Activated T-helper 9 cell treated with anti-CD3 and anti-CD28 coated beads, Interleukin-2, amount 50 U/mL, for 16 hours (primary cell): ENCODE measurements at regions not wholly inside any gene's neighbourhood (a gene's known extent, or its start where the extent isn't known, plus 50 kb on each side); places are given as distances from the start of the nearest gene placed in this dataset.
A peak's percentile ranks its signal among the peaks of the same experiment; 100 is the strongest.
"Not testable (repeated sequence)": the region's sequence is repeated elsewhere in the genome, so short reads cannot be mapped to it uniquely, and the experiment has no call there.

Experiments used
- DNase-seq: peaks from one replicate; pipeline ENCODE4 v3.0.0-alpha.2; 2020; ENCODE audit warnings: low read depth

DNA sequence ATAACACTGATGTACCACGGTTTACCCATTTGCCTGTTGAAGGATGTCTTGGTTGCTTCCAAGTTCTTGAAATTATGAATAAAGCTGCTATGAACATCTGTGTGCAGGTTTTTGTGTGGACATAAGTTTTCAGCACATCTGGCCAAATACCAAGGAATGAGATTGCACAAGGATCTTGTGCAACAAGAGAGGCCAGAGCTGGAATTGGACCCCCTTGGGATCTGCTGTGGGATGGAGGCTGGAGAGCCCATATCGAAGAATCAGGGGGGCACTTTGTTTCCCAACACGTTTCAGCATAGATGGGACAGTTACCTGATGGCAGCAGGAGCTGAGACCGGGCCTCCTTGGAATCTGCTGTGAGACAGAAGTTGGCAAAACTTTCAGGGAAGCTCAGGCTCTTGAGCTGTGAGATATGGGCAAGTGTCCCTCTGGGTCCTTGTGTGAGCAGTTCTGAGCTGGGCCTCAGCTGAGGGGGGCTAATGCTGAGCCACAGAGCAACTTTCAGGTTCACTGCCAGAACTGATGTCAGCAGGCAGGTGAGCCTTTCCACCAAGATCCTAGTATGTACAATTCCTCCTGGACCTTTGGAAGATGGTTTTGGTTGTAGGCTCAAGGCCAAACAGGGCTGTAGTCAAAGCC is 115.2 kb upstream of the RAB18 start:
- no peak for DNase-seq

DNA sequence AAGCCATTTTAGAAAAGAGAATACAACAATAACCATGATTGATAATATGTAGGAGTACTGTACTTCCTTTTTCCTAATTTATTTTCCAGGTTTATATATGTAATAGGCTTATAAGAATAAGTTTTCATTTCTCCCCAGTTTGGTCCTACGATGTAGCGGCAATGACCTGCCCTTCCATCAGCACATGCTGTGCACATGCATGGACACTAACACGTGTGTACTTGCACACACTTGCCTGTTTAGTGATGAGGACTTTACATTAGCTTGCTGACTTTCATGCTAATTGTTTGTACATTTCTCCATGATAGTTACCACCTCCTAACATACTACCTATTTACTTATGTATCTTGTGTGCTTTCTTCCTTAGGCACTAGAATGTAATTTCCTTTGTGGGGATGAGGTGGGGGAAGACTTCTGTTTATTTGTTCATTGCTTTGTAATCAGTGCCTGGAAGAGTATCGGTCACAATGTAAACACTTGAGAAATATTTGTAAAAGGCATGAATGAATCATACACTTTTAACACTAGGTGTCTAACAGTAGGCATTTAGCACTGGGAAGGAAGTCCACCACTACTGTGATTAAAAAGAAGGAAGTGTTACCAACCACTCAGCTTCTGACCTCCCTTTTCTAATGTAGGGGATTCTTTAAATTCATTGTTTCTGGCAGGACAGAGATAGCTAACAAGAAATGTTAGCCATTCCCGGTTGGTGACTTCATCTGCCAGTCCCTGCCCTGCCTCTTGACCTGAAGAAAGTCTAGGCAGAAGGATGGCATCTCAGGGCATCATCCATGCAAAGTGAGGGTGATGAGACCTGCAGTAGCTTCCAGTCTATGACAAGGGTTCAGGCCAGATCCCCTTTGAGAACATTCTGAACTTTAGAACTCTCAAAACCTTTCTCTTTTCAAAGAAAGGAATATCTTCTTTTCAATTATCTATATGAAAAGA is 120.2 kb upstream of the RAB18 start:
- no peak for DNase-seq

DNA sequence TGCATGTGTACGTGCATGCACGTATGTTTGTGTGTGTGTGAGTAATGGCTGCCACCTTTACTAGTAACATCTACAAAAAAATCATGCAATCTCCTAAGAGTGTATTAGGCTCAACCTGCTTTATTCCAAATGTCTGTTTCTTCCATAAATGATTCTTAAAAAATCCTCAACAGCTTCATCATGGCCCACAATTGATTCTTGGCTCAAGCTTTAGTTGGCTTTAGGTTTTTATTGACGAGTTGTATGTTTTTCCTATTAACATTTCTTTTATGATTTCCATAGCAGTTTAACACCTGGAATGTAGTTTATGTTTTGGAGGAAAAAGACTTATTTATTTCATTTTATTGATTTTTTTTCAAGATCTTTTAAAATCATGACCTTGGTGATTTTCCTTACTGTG is 121.9 kb upstream of the RAB18 start:
- no peak for DNase-seq

DNA sequence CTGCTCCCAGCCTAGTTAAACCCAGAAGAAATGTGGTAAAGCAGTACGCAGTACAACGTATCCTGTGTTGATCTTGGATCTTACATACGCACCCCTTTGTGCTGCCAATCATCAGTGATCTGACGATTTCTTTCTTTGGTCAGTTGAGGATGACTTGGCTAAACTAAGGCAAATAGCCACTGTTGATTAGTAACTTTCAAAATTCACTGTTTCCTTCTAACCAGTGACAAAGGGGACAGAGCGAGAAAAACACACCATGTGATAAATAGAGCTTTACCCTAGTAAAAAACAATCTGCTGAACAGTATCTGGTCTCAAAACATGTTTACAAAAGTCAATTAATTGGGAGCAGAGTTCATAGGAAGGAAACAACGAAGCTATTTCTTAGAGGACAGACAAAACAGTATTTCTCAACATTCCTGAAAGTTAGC is 123.2 kb upstream of the RAB18 start:
- DNase-seq, result no peak

DNA sequence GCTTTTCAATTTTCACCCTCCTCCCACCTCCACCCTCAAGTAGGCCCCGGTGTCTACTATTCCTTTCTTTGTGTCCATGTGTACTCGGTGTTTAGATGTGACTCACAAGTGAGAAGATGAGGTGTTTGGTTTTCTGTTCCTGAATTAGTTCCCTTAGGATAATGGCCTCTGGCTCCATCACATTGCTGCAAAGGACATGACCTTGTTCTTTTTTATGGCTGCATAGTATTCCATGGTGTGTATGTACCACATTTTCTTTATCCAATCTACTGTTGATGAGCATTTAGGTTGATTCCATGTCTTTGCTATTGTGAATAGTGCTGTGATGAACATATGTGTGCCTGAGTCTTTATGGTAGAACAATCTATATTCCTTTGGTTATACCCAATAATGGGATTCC is 125.1 kb upstream of the RAB18 start:
- not testable (repeated sequence) for DNase-seq

DNA sequence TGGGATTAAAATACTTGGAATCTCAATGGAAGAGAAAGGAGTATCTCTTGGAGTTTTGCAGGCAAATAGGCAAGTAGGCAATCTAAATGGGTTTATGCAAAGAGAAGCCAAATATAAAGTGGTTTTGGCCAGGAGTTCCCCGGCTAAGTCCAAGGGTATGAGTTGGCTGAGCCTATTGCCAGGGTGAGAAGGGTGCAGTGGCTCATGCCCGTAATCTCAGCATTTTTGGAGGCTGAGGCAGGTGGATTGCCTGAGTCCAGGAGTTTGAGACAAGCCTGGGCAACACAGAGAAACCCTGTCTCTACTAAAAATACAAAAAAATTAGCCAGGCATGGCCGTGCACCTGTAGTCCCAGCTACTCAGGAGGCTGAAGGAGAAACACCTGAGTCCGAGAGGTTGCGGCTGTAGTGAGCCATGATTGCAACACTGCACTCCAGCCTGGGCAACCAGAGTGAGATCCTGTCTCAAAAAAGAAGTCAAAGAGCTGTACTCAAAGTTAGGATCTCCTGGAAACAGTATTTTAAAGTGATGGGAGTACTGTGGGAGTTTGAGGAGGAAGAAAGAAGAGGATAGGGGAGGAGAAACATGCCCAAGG is 130.4 kb upstream of the RAB18 start:
- no peak for DNase-seq

DNA sequence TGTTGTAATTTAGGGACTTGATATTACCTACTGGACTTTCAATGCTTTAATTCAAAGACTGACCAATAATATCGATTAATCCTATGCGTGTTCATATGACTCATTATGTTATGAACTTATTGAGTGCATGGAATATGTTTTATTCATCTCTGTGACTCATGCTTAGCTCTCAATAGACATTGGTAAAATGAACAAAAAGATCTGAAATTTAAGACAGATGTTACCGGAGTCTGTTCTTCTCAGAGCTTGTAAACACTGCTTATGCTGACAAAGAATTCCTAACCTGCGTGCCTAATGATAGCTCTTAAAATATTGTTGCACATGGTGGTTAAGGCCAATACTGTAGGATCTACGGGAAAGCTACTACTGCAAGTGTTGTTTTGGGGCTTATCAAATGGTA is 131.5 kb upstream of the ACBD5 start:
- no peak for DNase-seq

DNA sequence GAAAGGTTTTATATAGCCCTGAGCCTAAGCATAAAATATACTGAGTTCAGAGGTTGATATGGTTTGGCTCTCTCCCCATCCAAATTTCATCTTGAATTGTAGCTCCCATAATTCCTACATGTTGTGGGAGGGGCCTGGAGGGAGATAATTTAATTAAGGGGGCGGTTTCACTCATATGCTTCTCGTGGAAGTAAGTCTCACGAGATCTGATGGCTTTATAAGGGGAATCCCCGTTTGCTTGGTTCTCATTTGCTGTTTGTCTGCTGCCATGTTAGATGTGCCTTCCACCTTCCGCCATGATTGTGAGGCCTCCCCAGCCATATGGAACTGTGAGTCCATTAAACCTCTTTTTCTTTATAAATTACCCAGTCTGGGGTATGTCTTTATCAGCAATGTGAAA is 130.8 kb upstream of the ACBD5 start:
- DNase-seq, result not testable (repeated sequence)

DNA sequence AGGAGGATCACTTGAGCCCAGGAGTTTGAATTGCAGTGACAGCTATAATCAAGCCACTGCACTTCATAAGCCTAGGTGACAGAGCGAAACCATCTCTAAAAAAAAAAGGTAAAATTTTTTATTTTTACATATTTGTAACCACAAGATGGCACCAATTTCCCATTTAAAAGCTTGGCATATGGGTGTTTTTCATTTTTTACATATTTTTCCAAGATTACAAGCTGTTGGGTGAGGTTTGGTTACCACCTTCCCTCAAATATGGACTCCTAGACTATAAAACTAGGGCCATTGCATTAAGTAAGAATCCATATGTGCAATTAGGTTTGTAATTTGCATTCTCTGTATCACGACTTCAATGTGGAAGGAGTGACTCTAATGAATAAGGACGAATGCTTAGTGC is 129.3 kb upstream of the ACBD5 start:
- DNase-seq, result no peak

DNA sequence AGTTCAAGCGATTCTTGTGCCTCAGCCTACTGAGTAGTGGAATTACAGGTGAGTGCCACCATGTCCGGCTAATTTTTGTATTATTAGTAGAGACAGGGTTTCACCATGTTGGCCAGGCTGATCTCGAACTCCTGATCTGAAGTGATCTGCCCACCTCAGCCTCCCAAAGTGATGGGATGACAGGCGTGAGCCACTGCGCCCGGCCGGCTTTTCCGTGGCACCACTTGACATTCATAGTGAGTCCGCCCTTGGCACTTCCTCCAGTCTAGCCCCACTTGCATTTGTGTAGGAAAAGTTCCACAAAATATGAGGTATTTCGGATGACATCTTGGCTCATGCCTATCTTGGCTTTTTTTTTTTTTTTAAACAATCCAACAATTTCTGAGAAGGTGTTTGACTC is 128.1 kb upstream of the ACBD5 start:
- DNase-seq, result no peak

DNA sequence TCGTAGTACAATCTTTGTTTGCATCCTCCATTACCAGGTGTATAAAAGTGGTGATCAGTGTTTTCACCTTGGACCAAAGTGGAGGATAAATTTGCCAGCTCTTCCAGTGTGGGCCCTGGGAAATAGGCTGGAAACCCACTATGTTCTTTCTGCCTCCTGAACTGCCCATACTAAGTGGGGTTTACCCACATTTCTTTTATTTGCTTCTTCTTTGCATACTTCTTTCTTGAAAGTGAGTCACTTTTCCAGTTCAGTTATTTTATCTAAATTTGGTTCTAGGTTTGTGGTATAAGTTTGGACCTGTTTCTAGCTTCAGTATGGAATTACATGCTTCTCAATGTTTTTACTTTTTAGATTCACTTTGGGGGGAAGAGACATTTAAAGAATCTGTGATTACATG is 126.2 kb upstream of the ACBD5 start:
- no peak for DNase-seq

DNA sequence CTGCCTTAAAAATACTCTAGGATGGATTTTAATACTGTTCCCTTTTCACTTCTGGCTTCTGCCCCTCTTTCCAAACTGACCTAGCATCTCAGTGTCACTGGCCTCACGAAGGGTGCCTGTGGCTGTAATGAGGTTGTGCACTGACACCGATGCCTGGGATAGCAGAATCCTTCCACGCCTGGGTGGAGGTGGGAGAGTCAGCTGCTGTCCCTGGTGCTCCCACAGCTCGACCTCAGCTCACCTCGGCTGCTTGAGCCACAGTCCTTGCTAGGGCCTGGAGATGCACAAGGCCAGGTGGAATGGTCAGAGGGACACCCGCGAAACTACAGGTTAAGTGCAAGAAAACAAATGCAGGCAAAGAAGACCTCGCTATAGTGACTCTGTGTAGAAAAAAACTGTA is 123.4 kb upstream of the ACBD5 start:
- DNase-seq, result no peak

DNA sequence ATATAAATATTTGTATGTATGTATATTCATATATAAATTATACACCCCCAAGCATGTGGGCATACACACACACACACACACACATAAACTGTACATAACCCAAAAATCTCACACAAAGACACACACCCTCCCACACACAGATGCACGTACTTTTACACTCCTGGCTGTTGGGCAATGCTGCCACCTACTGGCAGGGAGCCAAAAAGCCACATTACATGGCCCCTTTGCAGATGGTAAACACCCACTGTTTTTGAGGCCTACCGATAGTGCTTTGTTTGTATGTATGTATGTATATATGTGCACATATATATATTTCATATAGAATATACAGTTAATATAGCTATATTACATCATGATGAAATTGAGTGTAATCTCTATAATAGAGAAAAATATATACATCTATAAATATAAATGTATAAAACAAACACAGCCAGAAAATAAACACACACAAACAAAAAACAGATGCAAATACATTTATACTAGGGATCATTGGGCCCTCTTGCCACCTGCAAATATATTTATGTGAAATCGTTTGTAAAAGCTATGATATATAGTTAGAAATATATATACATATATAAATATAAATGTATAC is 120.1 kb upstream of the ACBD5 start:
- peak; percentile 74 for DNase-seq

DNA sequence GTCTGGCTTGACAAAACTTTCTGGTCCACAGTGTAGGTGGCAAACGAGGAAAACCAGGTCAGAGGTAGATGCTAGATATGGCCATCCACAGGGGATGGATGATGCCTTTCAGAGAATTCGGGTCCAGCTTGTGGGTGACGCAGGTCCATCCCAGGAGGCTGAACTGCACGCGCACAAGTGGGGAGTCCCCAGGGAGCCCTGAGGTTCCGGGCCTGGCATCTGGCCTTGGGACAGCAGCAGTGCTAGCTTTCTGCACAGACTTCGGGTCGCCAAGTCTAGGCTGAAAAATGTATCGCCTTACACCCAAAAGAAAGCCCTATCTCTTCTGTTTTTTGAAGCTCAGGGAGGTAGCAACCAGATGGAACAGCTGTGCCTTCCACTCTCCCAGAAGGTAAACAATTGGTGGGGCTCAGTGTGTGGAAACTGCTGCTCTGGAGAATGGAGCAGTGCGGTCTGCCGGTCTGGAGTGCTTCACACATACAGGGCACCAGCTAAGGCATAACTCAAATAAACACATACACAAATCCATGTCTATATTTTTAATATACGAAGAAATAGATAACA is 119.3 kb upstream of the ACBD5 start:
- DNase-seq, result no peak

DNA sequence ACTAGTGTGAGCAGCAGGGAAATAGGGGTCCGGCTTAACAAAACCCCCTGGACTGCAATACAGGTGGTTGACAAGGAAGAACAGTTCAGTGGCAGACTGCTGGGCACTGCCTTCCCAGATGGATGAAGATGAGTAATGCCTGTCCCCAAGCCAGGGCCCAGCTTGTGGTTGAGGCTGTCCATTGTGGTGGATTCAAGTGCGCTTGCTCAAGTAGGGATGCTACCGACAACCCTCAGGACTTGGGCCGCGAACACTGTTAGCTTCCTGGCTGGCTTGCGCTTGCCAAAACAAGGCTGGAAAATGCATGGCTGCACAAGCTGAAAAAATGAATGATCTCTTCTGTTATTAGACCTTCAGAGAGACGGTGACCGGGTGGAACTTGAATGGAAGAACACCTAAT is 116.1 kb upstream of the ACBD5 start:
- no peak for DNase-seq

DNA sequence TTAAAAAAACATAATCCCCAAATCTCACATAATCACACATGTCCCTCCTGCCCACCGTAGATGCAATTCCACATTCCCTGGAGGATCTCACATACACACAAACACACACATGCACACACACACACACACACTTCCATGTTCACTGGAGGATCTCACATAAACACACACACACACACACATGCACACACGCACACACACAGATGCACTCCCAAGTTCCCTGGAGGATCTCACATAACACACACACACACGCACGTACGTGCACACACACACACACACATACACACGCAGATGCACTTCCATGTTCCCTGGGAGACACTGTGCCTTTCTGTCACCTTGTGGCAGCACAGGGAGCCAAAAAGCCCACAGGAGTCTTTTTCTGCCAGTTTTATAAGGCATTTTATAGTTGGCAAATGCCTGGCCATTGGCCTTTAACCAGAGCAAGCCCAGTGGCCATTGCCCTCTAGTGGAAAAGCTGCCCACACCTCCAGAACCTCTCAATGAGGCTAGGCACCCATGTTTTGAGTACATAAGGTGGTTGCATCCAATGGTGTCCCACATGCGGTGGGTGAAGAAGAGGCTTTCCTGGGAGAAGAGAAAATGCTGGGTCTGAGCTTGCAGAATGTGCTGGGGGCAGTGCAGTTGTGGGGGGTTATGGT is 115.4 kb upstream of the ACBD5 start:
- no peak for DNase-seq

DNA sequence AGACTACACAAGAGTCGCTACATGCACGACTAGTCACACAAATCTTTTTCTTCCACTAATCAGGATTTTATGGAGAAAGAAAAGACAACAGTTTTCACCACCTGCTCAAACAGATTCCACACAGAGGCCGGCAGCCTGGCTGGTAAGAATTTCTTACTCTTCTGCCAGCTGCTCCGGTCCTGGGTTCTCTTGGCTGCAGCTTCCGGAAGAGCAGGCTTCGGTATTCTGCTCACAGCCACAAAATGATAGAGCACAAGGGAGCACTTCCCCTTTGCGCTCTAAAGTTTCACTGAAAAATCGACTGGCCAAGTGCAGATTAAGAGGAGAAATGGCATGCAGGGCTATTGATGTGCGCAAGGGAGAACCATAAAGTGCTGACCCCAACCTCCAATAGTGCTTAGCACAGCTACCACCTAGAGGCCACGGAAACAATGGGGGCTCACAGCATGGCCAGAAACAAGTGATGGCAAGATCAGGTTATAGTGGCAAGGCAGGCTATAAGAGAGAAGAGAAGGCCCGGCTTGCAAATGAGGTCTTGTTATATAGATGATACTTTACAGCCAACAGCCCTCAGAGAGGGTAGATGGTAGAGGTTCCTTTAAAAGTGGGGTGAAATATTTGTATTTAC is 114.2 kb upstream of the ACBD5 start:
- not testable (repeated sequence) for DNase-seq

DNA sequence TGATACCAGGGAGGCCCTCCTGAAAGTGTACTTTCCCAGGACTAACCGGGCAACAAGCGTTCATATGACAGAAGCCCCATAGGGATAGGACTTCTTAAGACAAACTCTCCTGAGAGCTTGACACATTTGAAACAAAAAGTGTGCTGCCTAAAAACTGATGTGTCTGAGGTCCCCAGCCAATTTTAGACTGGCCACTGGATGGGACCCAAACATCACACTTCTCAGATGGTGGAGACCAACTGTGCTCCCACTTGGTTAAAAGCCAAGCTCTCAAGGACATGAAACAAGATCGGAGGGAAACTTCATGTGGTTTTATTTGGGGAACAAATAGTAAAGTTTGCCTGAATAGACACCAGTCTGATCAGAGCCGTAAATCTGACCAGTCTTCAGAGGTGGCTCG is 113.5 kb upstream of the ACBD5 start:
- DNase-seq, result not testable (repeated sequence)

DNA sequence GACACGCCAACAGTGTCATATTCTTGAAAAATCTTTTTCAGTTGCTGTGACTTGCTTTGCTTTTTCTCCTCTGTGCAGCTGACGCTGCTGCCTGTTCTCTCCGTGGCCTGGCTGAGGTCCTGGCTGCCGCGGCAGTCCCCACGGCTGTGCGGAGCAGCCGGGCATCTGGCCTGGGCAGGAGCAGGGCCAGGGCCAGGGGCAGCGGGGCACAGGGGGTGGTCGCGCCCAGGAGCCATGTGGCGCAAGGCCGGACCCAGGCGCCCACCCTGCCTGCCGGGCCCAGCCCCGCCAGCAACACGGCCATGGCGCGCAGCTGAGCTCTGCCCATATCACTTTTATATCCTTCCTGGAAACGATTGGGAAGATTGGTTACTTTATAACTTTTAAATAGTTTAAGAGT is 109.4 kb upstream of the ACBD5 start:
- no peak for DNase-seq

DNA sequence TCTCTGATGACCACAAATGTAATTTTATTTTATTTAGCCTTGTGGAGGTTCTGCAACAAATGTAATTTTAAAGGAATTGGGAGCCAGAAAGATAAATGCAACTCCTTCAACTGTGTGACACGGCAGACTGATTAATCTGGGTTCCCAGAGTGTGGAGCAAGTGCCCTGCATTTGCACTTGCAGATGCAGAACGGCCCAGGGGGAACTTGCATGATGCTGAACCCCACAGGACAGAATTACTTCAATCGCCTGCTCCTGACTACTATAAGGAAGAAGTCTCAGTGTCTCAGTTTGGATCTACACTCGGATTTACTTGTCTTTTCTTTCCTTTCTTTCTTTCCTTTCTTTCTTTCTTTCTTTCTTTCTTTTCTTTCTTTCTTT is 107.2 kb upstream of the ACBD5 start:
- DNase-seq, result not testable (repeated sequence)

DNA sequence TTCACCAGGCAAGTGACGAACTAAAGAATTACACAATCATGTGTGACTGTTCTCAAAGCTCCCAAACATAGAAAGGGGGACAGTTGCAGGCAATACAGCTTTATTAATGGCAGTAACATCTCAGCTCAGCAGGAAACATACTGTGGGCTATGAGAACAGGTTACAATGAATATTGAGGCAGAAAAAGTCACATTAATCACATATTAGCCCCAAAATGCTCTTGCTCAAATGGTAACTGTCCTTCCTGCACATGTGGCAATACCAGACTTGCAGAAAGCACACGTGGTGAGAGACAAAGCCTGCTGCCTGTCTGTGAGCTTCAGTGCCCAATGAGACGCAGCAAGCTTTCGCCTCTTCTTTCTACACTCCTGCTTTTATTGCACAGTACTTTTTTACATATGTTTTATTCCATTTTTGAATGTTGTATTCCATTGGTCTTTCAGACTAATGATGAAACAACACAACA is 104.9 kb upstream of the ACBD5 start:
- DNase-seq, result no peak
